Small intestine (tissue), 7 donors: ENCODE measurements at regions not wholly inside any gene's neighbourhood (a gene's known extent, or its start where the extent isn't known, plus 50 kb on each side); places are given as distances from the start of the nearest gene placed in this dataset.
"Not testable (repeated sequence)": the region's sequence is repeated elsewhere in the genome, so short reads cannot be mapped to it uniquely, and the experiment has no call there.

ENCODE experiments used
- DNase-seq, 2 donors: peaks; one replicate each; pipeline versions ENCODE4 v3.0.0 to v3.0.0-alpha.2; 2013
- FAIRE-seq: peaks from 2 replicates; lab custom pipeline; 2012; peaks lifted over from hg19 to GRCh38; lab: Jason Lieb, UNC
- H3K27ac ChIP-seq, 3 donors: one replicate each; pipeline ENCODE4 v1.5.1; 2013; ENCODE audit warnings: low read length in 2 of 3, mild to moderate bottlenecking in 2 of 3, control low read depth in 1 of 3, inconsistent platforms in 1 of 3, low read depth in 1 of 3, moderate library complexity in 1 of 3
- H3K27me3 ChIP-seq, 3 donors: one replicate each; pipeline ENCODE4 v1.6.1; 2013; ENCODE audit warnings: low read length in 3 of 3, inconsistent platforms in 1 of 3; ENCODE audit not compliant: control insufficient read depth in 3 of 3, insufficient read depth in 3 of 3
- H3K36me3 ChIP-seq, 3 donors: one replicate each; pipeline ENCODE4 v1.6.1; 2013; ENCODE audit warnings: low read length in 3 of 3, inconsistent platforms in 1 of 3, low read depth in 1 of 3, mild to moderate bottlenecking in 1 of 3, moderate library complexity in 1 of 3; ENCODE audit not compliant: control insufficient read depth in 3 of 3, insufficient read depth in 2 of 3
- H3K4me1 ChIP-seq, 3 donors: one replicate each; pipeline ENCODE4 v1.6.1; 2013; ENCODE audit warnings: low read length in 2 of 3, inconsistent platforms in 1 of 3, low read depth in 1 of 3, mild to moderate bottlenecking in 1 of 3, moderate library complexity in 1 of 3; ENCODE audit not compliant: control insufficient read depth in 3 of 3, insufficient read depth in 2 of 3
- H3K4me3 ChIP-seq, 3 donors: one replicate each; pipeline ENCODE4 v1.5.1; 2013; ENCODE audit warnings: low read length in 3 of 3, control low read depth in 1 of 3, inconsistent platforms in 1 of 3, low read depth in 1 of 3, mild to moderate bottlenecking in 1 of 3, moderate library complexity in 1 of 3
- H3K9me3 ChIP-seq, 2 donors: one replicate each; pipeline ENCODE4 v1.6.1; 2013; ENCODE audit warnings: low read depth in 1 of 2, low read length in 1 of 2; ENCODE audit not compliant: control insufficient read depth in 2 of 2, insufficient read depth in 1 of 2
- WGBS, 3 donors: extraction: QIAGEN DNeasy Blood & Tissue Kit; methylation state at CpG; one replicate each; pipeline ENCODE4 v1.1.7; 2013; 5-methylcytosine and 5-hydroxymethylcytosine counted together
- donor health status: healthy with polysubstance abuse.
- donor health status: control.
- donor health status: control.
- donor health status: Bipolar disorder and iron deficiency.
- donor health status: healthy.

DNA sequence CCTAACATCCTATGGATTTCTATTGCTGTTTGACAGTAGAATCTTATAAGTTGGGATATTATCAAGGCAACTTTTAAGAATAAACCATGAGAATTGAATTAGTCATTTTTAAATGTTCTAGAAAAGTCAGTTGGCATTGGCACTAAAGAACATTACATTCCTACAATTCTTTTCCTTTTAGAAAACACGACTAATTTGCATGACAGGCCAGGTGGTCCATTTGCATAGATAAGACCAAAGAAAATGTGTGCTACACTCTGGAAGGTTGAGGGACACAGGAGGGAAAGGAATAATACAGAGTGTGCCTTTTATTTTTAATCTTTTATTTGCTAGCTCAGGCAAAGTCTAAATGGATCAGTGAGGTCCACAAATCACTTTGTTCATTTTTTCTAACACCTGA, 962.3 kb downstream of the EPHA3 start:
- no peaks in the 10 kb centered on the region for H3K36me3 ChIP-seq
- no peaks in the 10 kb centered on the region for H3K4me1 ChIP-seq
- no peaks in the 10 kb centered on the region for H3K27me3 ChIP-seq
- FAIRE-seq (no peak), DNase-seq (no peak)
- H3K9me3 ChIP-seq: peaks cover 0 to 2% of the 10 kb centered on the region in 2 donors
- H3K27ac ChIP-seq: no peak overlapping the region
- WGBS, 3 donors: 8 to 34% (median 25%) methylated on average over 1 of the region's 1 CpG
- H3K4me3 ChIP-seq: no peak overlapping the region

DNA sequence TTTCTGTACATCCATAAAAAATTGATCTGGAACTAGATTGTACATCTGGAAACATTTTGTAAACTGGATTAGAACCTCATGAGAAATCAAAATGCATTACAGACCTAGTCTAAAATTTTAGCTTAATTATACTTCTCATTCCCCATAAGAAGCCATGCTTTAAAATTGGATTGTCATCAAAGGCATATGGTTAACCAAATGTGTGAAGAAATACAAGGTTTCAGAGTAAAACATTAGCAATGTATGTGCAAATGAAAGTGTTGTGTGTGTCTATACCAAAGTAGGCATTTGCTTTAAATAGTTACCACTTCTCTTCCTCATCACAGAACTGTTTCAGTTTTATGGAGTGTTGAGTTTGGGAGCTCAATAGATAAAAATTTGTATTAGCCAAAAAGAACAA, 968.7 kb downstream of the EPHA3 start:
- DNase-seq: no peak
- no peak for FAIRE-seq
- H3K4me3 ChIP-seq: no peak overlapping the region
- H3K27ac ChIP-seq: no peak overlapping the region
- peaks cover 0 to 2% of the 10 kb centered on the region in 2 donors for H3K9me3 ChIP-seq
- H3K4me1 ChIP-seq: no peaks in the 10 kb centered on the region
- no peaks in the 10 kb centered on the region for H3K36me3 ChIP-seq
- no peaks in the 10 kb centered on the region for H3K27me3 ChIP-seq

DNA sequence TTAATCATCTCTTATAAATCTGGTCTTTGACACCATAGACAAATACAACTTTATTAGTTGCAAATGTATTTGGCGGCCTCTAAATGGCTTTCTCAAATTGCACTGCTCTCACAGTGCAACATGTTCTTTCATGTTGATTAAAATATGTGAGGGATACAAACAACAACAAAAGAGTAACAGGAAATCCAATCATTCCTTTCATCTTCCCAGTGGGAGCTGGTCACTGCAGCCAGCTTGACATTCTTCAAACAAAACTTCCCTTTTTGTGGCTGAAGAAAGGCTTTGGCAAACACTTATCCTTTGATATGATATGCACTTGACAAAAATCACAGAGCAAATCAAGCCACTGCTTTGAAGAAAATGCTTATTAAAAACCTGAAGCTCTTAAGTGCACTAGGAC, 973.6 kb downstream of the EPHA3 start:
- FAIRE-seq (no peak), DNase-seq (no peak)
- Histone ChIP-seq H3K27me3 (no peaks in the 10 kb centered on the region), H3K36me3 (no peaks in the 10 kb centered on the region), H3K27ac (no peak overlapping the region), H3K4me1 (no peaks in the 10 kb centered on the region), H3K4me3 (no peak overlapping the region), H3K9me3 (no peaks in the 10 kb centered on the region)
- WGBS, 3 donors: 55 to 92% (median 78%) methylated on average over 1 of the region's 1 CpG

DNA sequence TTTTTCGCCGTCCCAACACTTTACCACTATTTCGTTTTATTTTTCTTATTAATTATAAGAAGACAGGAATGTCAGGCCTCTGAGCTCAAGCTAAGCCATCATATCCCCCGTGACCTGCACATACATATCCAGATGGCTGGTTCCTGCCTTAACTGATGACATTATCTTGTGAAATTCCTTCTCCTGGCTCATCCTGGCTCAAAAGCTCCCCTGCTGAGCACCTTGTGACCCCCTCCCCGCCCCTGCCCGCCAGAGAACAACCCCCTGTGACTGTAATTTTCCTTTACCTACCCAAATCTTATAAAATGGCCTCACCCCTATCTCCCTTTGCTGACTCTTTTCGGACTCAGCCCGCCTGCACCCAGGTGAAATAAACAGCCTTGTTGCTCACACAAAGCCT, 978.9 kb downstream of the EPHA3 start:
- DNase-seq, H3K36me3 ChIP-seq, H3K9me3 ChIP-seq, H3K4me3 ChIP-seq, H3K4me1 ChIP-seq, H3K27me3 ChIP-seq, FAIRE-seq, H3K27ac ChIP-seq: not testable (repeated sequence)
- 81 to 88% (median 82%) methylated on average over 8 of the region's 8 CpGs for WGBS, 3 donors

DNA sequence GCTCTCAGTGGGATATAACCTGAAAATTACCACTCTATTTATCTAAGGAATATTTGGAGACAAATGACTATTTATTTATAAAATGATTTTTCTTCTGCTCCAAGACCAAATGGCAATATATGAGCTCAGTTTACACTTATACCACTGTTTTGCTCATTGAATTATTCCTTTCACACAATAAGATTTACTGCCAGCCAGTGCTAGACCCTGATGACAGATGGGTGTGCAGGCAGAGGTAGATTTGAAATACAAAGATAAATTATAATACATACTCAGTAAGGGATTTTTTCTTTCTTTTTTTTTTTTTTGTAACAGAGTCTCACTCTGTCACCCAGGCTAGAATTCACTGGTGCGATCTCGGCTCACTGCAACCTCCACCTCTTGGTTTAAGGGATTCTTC, 980.3 kb downstream of the EPHA3 start:
- no peak overlapping the region for H3K4me3 ChIP-seq
- DNase-seq (no peak), FAIRE-seq (no peak)
- H3K9me3 ChIP-seq: no peaks in the 10 kb centered on the region
- no peaks in the 10 kb centered on the region for H3K4me1 ChIP-seq
- WGBS, 3 donors: 88 to 98% (median 95%) methylated on average over 2 of the region's 2 CpGs
- H3K27ac ChIP-seq: no peak overlapping the region
- no peaks in the 10 kb centered on the region for H3K27me3 ChIP-seq
- H3K36me3 ChIP-seq: no peaks in the 10 kb centered on the region

DNA sequence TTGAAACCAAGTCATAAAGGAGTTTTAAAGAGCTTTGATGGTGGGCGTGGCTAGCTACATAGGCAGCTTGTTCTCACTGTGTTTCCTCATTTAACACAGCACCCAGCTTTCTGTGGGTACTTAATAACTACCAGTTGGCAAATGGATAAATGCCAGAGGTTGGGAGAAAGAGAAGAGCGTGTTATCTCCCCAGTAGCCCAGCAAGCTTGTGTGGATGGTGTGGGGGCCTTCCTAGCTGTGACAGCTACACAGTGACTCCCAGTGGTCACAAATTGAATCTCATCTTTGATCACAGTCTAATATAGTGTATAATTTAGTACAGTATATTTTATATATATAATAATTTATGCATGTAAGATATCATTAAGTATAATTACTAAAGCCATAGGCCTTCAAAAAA, 984.1 kb downstream of the EPHA3 start:
- DNase-seq: peak; percentile 13 to 36
- 7 to 22% (median 11%) methylated on average over 2 of the region's 2 CpGs for WGBS, 3 donors

DNA sequence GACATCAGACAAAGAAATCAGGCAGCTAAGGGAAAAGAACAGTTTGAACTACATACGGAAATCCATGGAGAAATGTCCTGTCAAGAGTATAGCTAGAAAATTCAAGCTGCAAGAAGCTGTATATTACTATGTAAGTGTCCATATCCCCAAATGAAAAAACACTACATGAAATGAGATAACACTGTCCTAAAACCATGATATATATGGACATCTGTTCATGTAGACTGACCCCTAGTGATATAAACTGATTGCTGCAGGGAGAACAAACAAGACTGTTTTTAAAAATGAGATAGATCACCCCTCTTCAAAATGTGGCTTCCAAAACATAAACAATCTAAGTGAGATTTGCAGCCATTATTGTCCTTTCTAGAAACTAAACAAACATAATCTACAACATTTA, 985.6 kb downstream of the EPHA3 start:
- WGBS, 3 donors: 79 to 81% (median 79%) methylated on average over 1 of the region's 1 CpG

More for the DNA sequence above, 984.1 kb downstream of the EPHA3 start:
- no peaks in the 10 kb centered on the region for H3K9me3 ChIP-seq
- H3K4me1 ChIP-seq: no peaks in the 10 kb centered on the region
- H3K27ac ChIP-seq: no peak overlapping the region
- H3K36me3 ChIP-seq: no peaks in the 10 kb centered on the region
- no peak for FAIRE-seq
- no peak overlapping the region for H3K4me3 ChIP-seq
- H3K27me3 ChIP-seq: no peaks in the 10 kb centered on the region

DNA sequence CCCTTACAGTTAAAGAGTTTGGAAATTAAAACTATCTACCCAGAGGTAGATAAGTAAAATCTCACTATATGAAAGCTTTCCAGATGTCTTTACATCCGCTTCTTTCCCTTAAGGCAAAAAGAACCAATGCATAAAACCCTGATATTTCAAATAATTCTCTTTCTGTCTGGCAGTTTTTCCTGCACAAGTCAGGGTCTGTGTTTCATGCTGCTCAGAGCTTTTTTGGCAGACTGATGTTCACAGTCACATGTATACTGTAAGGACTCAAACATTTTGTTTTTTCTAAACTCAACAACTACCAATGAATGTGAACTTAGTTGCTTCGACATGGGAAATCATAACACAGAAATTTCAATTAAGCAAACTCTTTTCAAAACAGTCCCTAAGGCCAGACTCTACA, 988.4 kb downstream of the EPHA3 start:
- H3K27ac ChIP-seq: no peak overlapping the region
- no peaks in the 10 kb centered on the region for H3K27me3 ChIP-seq
- FAIRE-seq: no peak
- H3K9me3 ChIP-seq: no peaks in the 10 kb centered on the region
- WGBS, 3 donors: 62 to 90% (median 78%) methylated on average over 2 of the region's 2 CpGs
- no peaks in the 10 kb centered on the region for H3K4me1 ChIP-seq
- H3K4me3 ChIP-seq: no peak overlapping the region
- H3K36me3 ChIP-seq: no peaks in the 10 kb centered on the region
- DNase-seq: no peak

More for the DNA sequence above, 985.6 kb downstream of the EPHA3 start:
- FAIRE-seq: no peak
- peak in 1 of 2 donors; percentile 8 for DNase-seq
- Histone ChIP-seq H3K4me3 (no peak overlapping the region), H3K9me3 (no peaks in the 10 kb centered on the region), H3K36me3 (no peaks in the 10 kb centered on the region), H3K27ac (no peak overlapping the region), H3K4me1 (no peaks in the 10 kb centered on the region), H3K27me3 (no peaks in the 10 kb centered on the region)

DNA sequence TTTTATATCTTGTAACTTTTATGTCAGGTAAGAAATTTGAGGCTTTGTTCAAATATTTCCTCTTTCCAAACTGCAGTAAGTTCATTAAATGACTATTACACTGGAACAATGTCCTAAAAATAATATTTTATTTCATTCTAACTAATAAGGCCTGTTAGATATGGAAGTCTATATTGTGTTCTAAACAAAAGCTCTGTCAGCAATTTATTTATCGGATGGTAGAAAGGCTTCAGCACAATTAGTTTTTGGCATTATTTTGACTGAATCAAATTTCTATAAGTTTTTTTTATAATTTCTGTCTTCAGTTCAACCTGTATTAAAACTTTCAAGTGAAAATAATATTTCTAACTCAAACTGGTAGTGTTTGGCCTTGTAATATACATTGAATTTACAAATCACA, 992.1 kb downstream of the EPHA3 start:
- no peak for DNase-seq
- no peaks in the 10 kb centered on the region for H3K9me3 ChIP-seq
- WGBS, 3 donors: 96 to 100% (median 97%) methylated on average over 1 of the region's 1 CpG
- H3K36me3 ChIP-seq: no peaks in the 10 kb centered on the region
- no peaks in the 10 kb centered on the region for H3K4me1 ChIP-seq
- FAIRE-seq: no peak
- H3K27me3 ChIP-seq: no peaks in the 10 kb centered on the region
- H3K27ac ChIP-seq: no peak overlapping the region
- H3K4me3 ChIP-seq: no peak overlapping the region
